ENCODE measurements at regions not wholly inside any gene's neighbourhood (a gene's known extent, or its start where the extent isn't known, plus 50 kb on each side); places are given as distances from the start of the nearest gene placed in this dataset.

DNA sequence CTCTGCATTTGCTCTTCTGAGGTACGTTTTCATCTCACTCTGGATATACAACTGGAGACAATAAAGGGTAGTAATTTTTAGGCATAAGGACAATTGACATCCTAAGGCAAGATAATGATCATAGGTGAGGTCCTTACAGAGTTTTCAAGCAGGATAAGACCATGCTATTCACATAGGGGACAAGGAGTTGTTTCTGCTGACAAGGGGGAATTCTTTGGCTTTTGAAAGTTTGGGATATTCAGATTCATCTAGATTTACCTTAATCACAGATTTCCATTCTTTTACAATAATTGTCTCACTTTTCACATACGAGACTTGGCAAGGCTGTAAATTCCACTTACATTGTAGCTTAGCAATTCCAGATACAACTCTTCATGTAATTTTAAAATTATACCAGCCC is 256.2 kb downstream of the AASDHPPT start:
- Histone ChIP-seq H3K4me2 (ENCODE audit: extremely low read depth, insufficient read depth, low read length) (no peak overlapping the region), H3K9ac (ENCODE audit: insufficient read depth, low read length) (no peak overlapping the region), H4K20me1 (ENCODE audit: control insufficient read depth, extremely low read depth, insufficient read depth, low read length) (no peaks in the 10 kb centered on the region), H3K4me1 (ENCODE audit: control insufficient read depth, extremely low read depth, insufficient read depth, low read length) (no peaks in the 10 kb centered on the region), H3K79me2 (ENCODE audit: control insufficient read depth, insufficient read depth, low read length) (no peaks in the 10 kb centered on the region), H2AFZ (ENCODE audit: low read length) (no peak overlapping the region), H3K36me3 (ENCODE audit: control insufficient read depth, insufficient read depth, low read length) (no peaks in the 10 kb centered on the region), H3K27me3 (ENCODE audit: control insufficient read depth, insufficient read depth, low read length) (no peaks in the 10 kb centered on the region), H3K27ac (ENCODE audit: insufficient read depth, low read length) (no peak overlapping the region), H3K9me3 (ENCODE audit: control insufficient read depth, insufficient read depth, low read depth, low read length) (no peaks in the 10 kb centered on the region), H3K4me3 (replicated peaks in 1 of 4; ENCODE audit: control extremely low read depth in 1 of 4, insufficient read depth in 1 of 4, low read depth in 3 of 4, low read length in 4 of 4) (no peak overlapping the region)
- no peak for DNase-seq (ENCODE audit: low read depth in 2 of 2)
- TF ChIP-seq CTCF (conservative IDR thresholded peaks at IDR 0.05 in 1 of 2, IDR thresholded peaks at IDR 0.05 in 1 of 2; ENCODE audit: low read depth in 1 of 2, low read length in 2 of 2) (no peak), EZH2 (IDR thresholded peaks at IDR 0.05; ENCODE audit: low read length, missing control alignments) (no peak)

- no peaks in the 10 kb centered on the region for H3K79me2 ChIP-seq (ENCODE audit: control insufficient read depth, insufficient read depth, low read length)
- no peaks in the 10 kb centered on the region for H3K4me1 ChIP-seq (ENCODE audit: control insufficient read depth, extremely low read depth, insufficient read depth, low read length)
- peak; percentile 68 to 85 for DNase-seq (ENCODE audit: low read depth in 2 of 2)
- no peaks in the 10 kb centered on the region for H4K20me1 ChIP-seq (ENCODE audit: control insufficient read depth, extremely low read depth, insufficient read depth, low read length)
- H3K27ac ChIP-seq (ENCODE audit: insufficient read depth, low read length) = no peak overlapping the region
- H2AFZ ChIP-seq (ENCODE audit: low read length) = peak overlapping the region; percentile 9
- H3K36me3 ChIP-seq (ENCODE audit: control insufficient read depth, insufficient read depth, low read length) = no peaks in the 10 kb centered on the region
- TF ChIP-seq CTCF (conservative IDR thresholded peaks at IDR 0.05 in 1 of 2, IDR thresholded peaks at IDR 0.05 in 1 of 2; ENCODE audit: low read depth in 1 of 2, low read length in 2 of 2) (no peak), EZH2 (IDR thresholded peaks at IDR 0.05; ENCODE audit: low read length, missing control alignments) (no peak)
- H3K4me2 ChIP-seq (ENCODE audit: extremely low read depth, insufficient read depth, low read length) = no peak overlapping the region
- no peak overlapping the region for H3K9ac ChIP-seq (ENCODE audit: insufficient read depth, low read length)
- no peaks in the 10 kb centered on the region for H3K27me3 ChIP-seq (ENCODE audit: control insufficient read depth, insufficient read depth, low read length)
- no peaks in the 10 kb centered on the region for H3K9me3 ChIP-seq (ENCODE audit: control insufficient read depth, insufficient read depth, low read depth, low read length)
- H3K4me3 ChIP-seq (replicated peaks in 1 of 4; ENCODE audit: control extremely low read depth in 1 of 4, insufficient read depth in 1 of 4, low read depth in 3 of 4, low read length in 4 of 4) = no peak overlapping the region
Measured at GRCh38 chr11:106344394-106344793, 266.9 kb downstream of the AASDHPPT start.

- Histone ChIP-seq H3K27me3 (ENCODE audit: control insufficient read depth, insufficient read depth, low read length) (no peaks in the 10 kb centered on the region), H3K4me1 (ENCODE audit: control insufficient read depth, extremely low read depth, insufficient read depth, low read length) (no peaks in the 10 kb centered on the region), H4K20me1 (ENCODE audit: control insufficient read depth, extremely low read depth, insufficient read depth, low read length) (no peaks in the 10 kb centered on the region), H3K9ac (ENCODE audit: insufficient read depth, low read length) (no peak overlapping the region), H3K9me3 (ENCODE audit: control insufficient read depth, insufficient read depth, low read depth, low read length) (no peaks in the 10 kb centered on the region), H2AFZ (ENCODE audit: low read length) (no peak overlapping the region), H3K4me2 (ENCODE audit: extremely low read depth, insufficient read depth, low read length) (no peak overlapping the region), H3K27ac (ENCODE audit: insufficient read depth, low read length) (no peak overlapping the region), H3K36me3 (ENCODE audit: control insufficient read depth, insufficient read depth, low read length) (no peaks in the 10 kb centered on the region), H3K79me2 (ENCODE audit: control insufficient read depth, insufficient read depth, low read length) (no peaks in the 10 kb centered on the region), H3K4me3 (replicated peaks in 1 of 4; ENCODE audit: control extremely low read depth in 1 of 4, insufficient read depth in 1 of 4, low read depth in 3 of 4, low read length in 4 of 4) (no peak overlapping the region)
- DNase-seq (ENCODE audit: low read depth in 2 of 2) = peak in 1 of 2 donors; percentile 3
- TF ChIP-seq CTCF (conservative IDR thresholded peaks at IDR 0.05 in 1 of 2, IDR thresholded peaks at IDR 0.05 in 1 of 2; ENCODE audit: low read depth in 1 of 2, low read length in 2 of 2) (no peak), EZH2 (IDR thresholded peaks at IDR 0.05; ENCODE audit: low read length, missing control alignments) (no peak)
Measured at GRCh38 chr11:106344966-106345365, 267.5 kb downstream of the AASDHPPT start.
